IMR-90 (cell line): ENCODE measurements at regions not wholly inside any gene's neighbourhood (a gene's known extent, or its start where the extent isn't known, plus 50 kb on each side); places are given as distances from the start of the nearest gene placed in this dataset.

Experiments used
- ATAC-seq: fragments of 200-7000 bp; cut with Tn5 transposase; 2 replicates; pipeline ENCODE4 v1.9.1; 2020; ENCODE audit warnings: low read depth, mild to moderate bottlenecking, moderate library complexity
- BruUV-seq: library from RNA; stranded (reverse); fragments of 400-500 nt; replicated peaks from 2 replicates; lab custom pipeline; 2021; lab: Mats Ljungman, UMichigan
- CTCF ChIA-PET: fragments of 300-600 bp; formaldehyde crosslinking; extraction: SDS; loops from one replicate; lab custom pipeline; 2021; ENCODE audit warnings: antibody characterized with exemption; lab: Yijun Ruan, JAX
- POLR2A ChIA-PET: fragments of 300-600 bp; sonication (Branson Sonifier 250); formaldehyde crosslinking; loops from one replicate; lab custom pipeline; 2022; ENCODE audit warnings: antibody characterized with exemption; ENCODE audit not compliant: unreplicated experiment; lab: Charles Lee
- DNase-seq: peaks from one replicate; pipeline ENCODE4 v3.0.0; 2013
- H2AFZ ChIP-seq: replicated peaks from 2 replicates; pipeline ENCODE3; 2013; ENCODE audit warnings: low read length, mild to moderate bottlenecking; ENCODE audit not compliant: poor library complexity
- H2AK5ac ChIP-seq: 2 replicates; pipeline ENCODE4 v1.6.1; 2013; ENCODE audit warnings: low read depth, low read length, inconsistent platforms
- H2AK9ac ChIP-seq: replicated peaks from 2 replicates; pipeline ENCODE3; 2013; ENCODE audit warnings: mild to moderate bottlenecking, low read depth, low read length, moderate library complexity; ENCODE audit not compliant: poor library complexity
- H2BK120ac ChIP-seq: 2 replicates; pipeline ENCODE4 v1.6.1; 2013; ENCODE audit warnings: low read depth, low read length, inconsistent platforms
- H2BK15ac ChIP-seq: 3 replicates; pipeline ENCODE4 v1.6.1; 2013; ENCODE audit warnings: low read depth, low read length, inconsistent platforms
- H2BK20ac ChIP-seq: 2 replicates; pipeline ENCODE4 v1.6.1; 2013; ENCODE audit warnings: low read depth, mild to moderate bottlenecking, inconsistent platforms, low read length, moderate library complexity
- H2BK5ac ChIP-seq: 2 replicates; pipeline ENCODE4 v1.6.1; 2013; ENCODE audit warnings: mild to moderate bottlenecking, low read depth, low read length, inconsistent platforms; ENCODE audit not compliant: poor library complexity, severe bottlenecking
- H3K14ac ChIP-seq: replicated peaks from 2 replicates; pipeline ENCODE4 v1.6.1; 2013; ENCODE audit warnings: low read depth, low read length, inconsistent platforms
- H3K18ac ChIP-seq: 2 replicates; pipeline ENCODE4 v1.6.1; 2013; ENCODE audit warnings: low read depth, low read length, control low read depth
- H3K23ac ChIP-seq: 2 replicates; pipeline ENCODE4 v1.6.1; 2013; ENCODE audit warnings: low read depth, low read length, inconsistent platforms
- H3K27ac ChIP-seq: 2 replicates; pipeline ENCODE4 v1.5.1; 2013; ENCODE audit warnings: mild to moderate bottlenecking, control low read depth, low read length; ENCODE audit not compliant: insufficient read depth
- H3K27me3 ChIP-seq: 2 replicates; pipeline ENCODE4 v1.6.1; 2013; ENCODE audit warnings: low read length; ENCODE audit not compliant: control insufficient read depth, insufficient read depth
- H3K36me3 ChIP-seq: 2 replicates; pipeline ENCODE4 v1.6.1; 2013; ENCODE audit warnings: low read length, mixed read lengths; ENCODE audit not compliant: control insufficient read depth, insufficient read depth
- H3K4ac ChIP-seq: 2 replicates; pipeline ENCODE4 v1.6.1; 2013; ENCODE audit warnings: low read depth, low read length, inconsistent platforms
- H3K4me1 ChIP-seq: 2 replicates; pipeline ENCODE4 v1.6.1; 2013; ENCODE audit warnings: low read length, mixed read lengths; ENCODE audit not compliant: control insufficient read depth, insufficient read depth
- H3K4me2 ChIP-seq: 2 replicates; pipeline ENCODE4 v1.6.1; 2013; ENCODE audit warnings: low read depth, mild to moderate bottlenecking, control low read depth, low read length, moderate library complexity
- H3K4me3 ChIP-seq: 2 replicates; pipeline ENCODE4 v1.5.1; 2013; ENCODE audit warnings: low read depth, mild to moderate bottlenecking, control low read depth, low read length, moderate library complexity; ENCODE audit not compliant: insufficient read depth
- H3K56ac ChIP-seq: 2 replicates; pipeline ENCODE4 v1.6.1; 2013; ENCODE audit warnings: low read length, inconsistent platforms; ENCODE audit not compliant: insufficient read depth; ENCODE audit errors: extremely low read depth
- H3K79me1 ChIP-seq, 2 experiments: 2 replicates each; pipeline ENCODE4 v1.6.1; 2013; ENCODE audit warnings: low read length in 2 of 2, inconsistent platforms in 1 of 2, low read depth in 1 of 2
- H3K9ac ChIP-seq: 2 replicates; pipeline ENCODE4 v1.6.1; 2013; ENCODE audit warnings: low read depth, low read length, control low read depth
- H3K9me1 ChIP-seq: 2 replicates; pipeline ENCODE4 v1.6.1; 2013; ENCODE audit warnings: low read length, inconsistent platforms; ENCODE audit not compliant: insufficient read depth
- H3K9me3 ChIP-seq: 2 replicates; pipeline ENCODE4 v1.6.1; 2013; ENCODE audit warnings: low read length; ENCODE audit not compliant: control insufficient read depth, insufficient read depth
- H4K20me1 ChIP-seq: 2 replicates; pipeline ENCODE4 v1.6.1; 2013; ENCODE audit warnings: low read length, inconsistent platforms; ENCODE audit not compliant: insufficient read depth
- H4K5ac ChIP-seq: 2 replicates; pipeline ENCODE4 v1.6.1; 2013; ENCODE audit warnings: mild to moderate bottlenecking, low read depth, low read length, control low read depth
- H4K8ac ChIP-seq, 2 experiments: 2 replicates each; pipeline ENCODE4 v1.6.1; 2013; ENCODE audit warnings: low read depth in 2 of 2, low read length in 2 of 2, control low read depth in 1 of 2, inconsistent platforms in 1 of 2
- H4K91ac ChIP-seq: 2 replicates; pipeline ENCODE4 v1.6.1; 2013; ENCODE audit warnings: low read depth, low read length, inconsistent platforms; ENCODE audit not compliant: insufficient read depth
- BHLHE40 ChIP-seq: fragments of 150-350 bp; IDR thresholded peaks from 2 replicates; pipeline ENCODE4 v1.6.1; 2016; ENCODE audit warnings: mild to moderate bottlenecking, low read depth, low read length
- CEBPB ChIP-seq: IDR thresholded peaks from 2 replicates; pipeline ENCODE4 v1.6.1; 2012; ENCODE audit warnings: low read depth, low read length, improper control_type of control experiment
- CHD1 ChIP-seq: IDR thresholded peaks from 2 replicates; pipeline ENCODE4 v1.6.1; 2012; ENCODE audit warnings: low read depth, low read length, improper control_type of control experiment
- FOS ChIP-seq: fragments of 150-350 bp; IDR thresholded peaks from 2 replicates; pipeline ENCODE4 v1.6.1; 2016; ENCODE audit warnings: low read depth, low read length
- MAFK ChIP-seq: IDR thresholded peaks from 2 replicates; pipeline ENCODE4 v1.6.1; 2012; ENCODE audit warnings: low read depth, low read length, improper control_type of control experiment
- MAZ ChIP-seq: IDR thresholded peaks from 2 replicates; pipeline ENCODE4 v1.6.1; 2012; ENCODE audit warnings: low read depth, mild to moderate bottlenecking, low read length, improper control_type of control experiment, moderate library complexity, borderline replicate concordance
- MXI1 ChIP-seq: IDR thresholded peaks from 2 replicates; pipeline ENCODE4 v1.6.1; 2012; ENCODE audit warnings: low read depth, mild to moderate bottlenecking, low read length, moderate library complexity, borderline replicate concordance
- NFE2L2 ChIP-seq: fragments of 150-350 bp; IDR thresholded peaks from 2 replicates; pipeline ENCODE4 v1.6.1; 2016; ENCODE audit warnings: low read depth, mild to moderate bottlenecking, low read length
- POLR2A ChIP-seq: IDR thresholded peaks from 2 replicates; pipeline ENCODE4 v1.6.1; 2012; ENCODE audit warnings: mild to moderate bottlenecking, low read depth, low read length
- RCOR1 ChIP-seq: IDR thresholded peaks from 2 replicates; pipeline ENCODE4 v1.6.1; 2012; ENCODE audit warnings: mild to moderate bottlenecking, low read length, improper control_type of control experiment; ENCODE audit not compliant: insufficient replicate concordance
- RFX5 ChIP-seq: IDR thresholded peaks from 2 replicates; pipeline ENCODE4 v1.8.0; 2012; ENCODE audit warnings: low read depth, mild to moderate bottlenecking, low read length, moderate library complexity
- SMC3 ChIP-seq: fragments of 150-350 bp; IDR thresholded peaks from 2 replicates; pipeline ENCODE4 v1.6.1; 2016; ENCODE audit warnings: low read depth, mild to moderate bottlenecking, antibody characterized with exemption, low read length, moderate library complexity
- WGBS, 2 experiments: methylation state at CpG; one replicate each; pipeline versions ENCODE4 v1.1.5 to v1.1.7; 2013; ENCODE audit warnings: missing lambda C conversion rate in 2 of 2; ENCODE audit not compliant: insufficient read length in 1 of 2; ENCODE audit errors: extremely low coverage in 2 of 2; 5-methylcytosine and 5-hydroxymethylcytosine counted together
- dilution Hi-C: fragments of 300-500 bp; cut with HindIII; formaldehyde crosslinking; loops from one replicate; pipeline ENCODE4 v1.14.3; 2018; ENCODE audit warnings: low sequenced_read_pairs; ENCODE audit not compliant: unreplicated experiment
- in situ Hi-C: fragments of 300-500 bp; cut with MboI; formaldehyde crosslinking; loops from 3 replicates; pipeline ENCODE4 v1.14.3; 2019; ENCODE audit warnings: low sequenced_read_pairs, inconsistent platforms, mixed read lengths
- intact Hi-C: fragments of 100-400 bp; cut with micrococcal nuclease; formaldehyde crosslinking; loops from 2 replicates; pipeline ENCODE4 v1.10.0; 2022
- TF ChIP-seq, protein P1 (sequence below): fragments of 150-350 bp; IDR thresholded peaks from 2 replicates; pipeline ENCODE4 v1.6.1; 2016; ENCODE audit warnings: low read depth, mild to moderate bottlenecking, low read length, moderate library complexity, borderline replicate concordance
- TF ChIP-seq, protein P2 (sequence below): conservative IDR thresholded peaks from 2 replicates; pipeline ENCODE4 v1.5.1; 2012; ENCODE audit warnings: mild to moderate bottlenecking, low read depth, low read length, improper control_type of control experiment
- TF ChIP-seq, protein P3 (sequence below): fragments of 150-350 bp; IDR thresholded peaks from 2 replicates; pipeline ENCODE4 v1.6.1; 2017; ENCODE audit warnings: mild to moderate bottlenecking, antibody characterized with exemption, low read length, low read depth

DNA sequence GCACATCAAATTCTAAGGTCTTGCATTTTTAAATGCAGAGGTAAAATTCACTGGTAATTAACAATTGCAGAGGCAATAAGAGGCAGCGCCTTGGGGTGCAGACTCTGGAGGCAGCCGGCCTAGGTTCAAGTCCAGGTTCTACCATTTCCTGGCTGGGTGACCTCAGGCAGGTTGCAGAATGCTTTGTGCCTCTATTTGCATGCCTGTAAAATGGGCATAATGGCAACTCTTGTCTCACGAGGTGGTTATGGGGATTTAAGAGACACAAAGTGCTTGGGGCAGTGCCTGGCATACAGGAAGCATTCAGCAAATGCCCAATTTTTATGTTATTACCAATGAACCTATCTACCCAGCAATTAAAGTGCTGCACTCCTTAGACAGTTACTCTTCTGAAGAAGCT, 180.0 kb upstream of the LHX5 start:
- no peak overlapping the region for H3K4me3 ChIP-seq
- CTCF ChIA-PET, result interaction anchor here (0.6 kb wide), 1 partner anchor 14 kb away, joined by 3 read pairs; no protein-coding TSS in a partner anchor
- no peak overlapping the region for H3K56ac ChIP-seq
- no peaks in the 10 kb centered on the region for H3K9me1 ChIP-seq
- no peaks in the 10 kb centered on the region for H3K36me3 ChIP-seq
- ATAC-seq, result no peak
- no peak overlapping the region for H3K27ac ChIP-seq
- H3K4me2 ChIP-seq, result no peak overlapping the region
- no peak overlapping the region for H2AK5ac ChIP-seq
- H3K9ac ChIP-seq, result no peak overlapping the region
- H4K20me1 ChIP-seq, result no peaks in the 10 kb centered on the region
- H2BK120ac ChIP-seq, result no peak overlapping the region
- 0 out of 2 replicates have a peak, but pooled peaks cover 2% of the 10 kb centered on the region for H3K9me3 ChIP-seq
- POLR2A ChIA-PET, result no interaction called here
- TF ChIP-seq RFX5 (no peak), MAZ (no peak), CEBPB (no peak), MXI1 (no peak), CHD1 (no peak), MAFK (no peak), SMC3 (no peak), BHLHE40 (no peak), NFE2L2 (no peak), FOS (no peak), RCOR1 (no peak), POLR2A (no peak)
- TF ChIP-seq, protein P1, sequence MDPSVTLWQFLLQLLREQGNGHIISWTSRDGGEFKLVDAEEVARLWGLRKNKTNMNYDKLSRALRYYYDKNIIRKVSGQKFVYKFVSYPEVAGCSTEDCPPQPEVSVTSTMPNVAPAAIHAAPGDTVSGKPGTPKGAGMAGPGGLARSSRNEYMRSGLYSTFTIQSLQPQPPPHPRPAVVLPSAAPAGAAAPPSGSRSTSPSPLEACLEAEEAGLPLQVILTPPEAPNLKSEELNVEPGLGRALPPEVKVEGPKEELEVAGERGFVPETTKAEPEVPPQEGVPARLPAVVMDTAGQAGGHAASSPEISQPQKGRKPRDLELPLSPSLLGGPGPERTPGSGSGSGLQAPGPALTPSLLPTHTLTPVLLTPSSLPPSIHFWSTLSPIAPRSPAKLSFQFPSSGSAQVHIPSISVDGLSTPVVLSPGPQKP, result no peak
- TF ChIP-seq, protein P2, sequence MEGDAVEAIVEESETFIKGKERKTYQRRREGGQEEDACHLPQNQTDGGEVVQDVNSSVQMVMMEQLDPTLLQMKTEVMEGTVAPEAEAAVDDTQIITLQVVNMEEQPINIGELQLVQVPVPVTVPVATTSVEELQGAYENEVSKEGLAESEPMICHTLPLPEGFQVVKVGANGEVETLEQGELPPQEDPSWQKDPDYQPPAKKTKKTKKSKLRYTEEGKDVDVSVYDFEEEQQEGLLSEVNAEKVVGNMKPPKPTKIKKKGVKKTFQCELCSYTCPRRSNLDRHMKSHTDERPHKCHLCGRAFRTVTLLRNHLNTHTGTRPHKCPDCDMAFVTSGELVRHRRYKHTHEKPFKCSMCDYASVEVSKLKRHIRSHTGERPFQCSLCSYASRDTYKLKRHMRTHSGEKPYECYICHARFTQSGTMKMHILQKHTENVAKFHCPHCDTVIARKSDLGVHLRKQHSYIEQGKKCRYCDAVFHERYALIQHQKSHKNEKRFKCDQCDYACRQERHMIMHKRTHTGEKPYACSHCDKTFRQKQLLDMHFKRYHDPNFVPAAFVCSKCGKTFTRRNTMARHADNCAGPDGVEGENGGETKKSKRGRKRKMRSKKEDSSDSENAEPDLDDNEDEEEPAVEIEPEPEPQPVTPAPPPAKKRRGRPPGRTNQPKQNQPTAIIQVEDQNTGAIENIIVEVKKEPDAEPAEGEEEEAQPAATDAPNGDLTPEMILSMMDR, result no peak
- TF ChIP-seq, protein P3, sequence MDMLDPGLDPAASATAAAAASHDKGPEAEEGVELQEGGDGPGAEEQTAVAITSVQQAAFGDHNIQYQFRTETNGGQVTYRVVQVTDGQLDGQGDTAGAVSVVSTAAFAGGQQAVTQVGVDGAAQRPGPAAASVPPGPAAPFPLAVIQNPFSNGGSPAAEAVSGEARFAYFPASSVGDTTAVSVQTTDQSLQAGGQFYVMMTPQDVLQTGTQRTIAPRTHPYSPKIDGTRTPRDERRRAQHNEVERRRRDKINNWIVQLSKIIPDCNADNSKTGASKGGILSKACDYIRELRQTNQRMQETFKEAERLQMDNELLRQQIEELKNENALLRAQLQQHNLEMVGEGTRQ, result no peak
- intact Hi-C loops (no loop called here), in situ Hi-C loops (no loop called here), dilution Hi-C loops (no loop called here)
- H2AFZ ChIP-seq, result no peak overlapping the region
- no TSS peak for BruUV-seq
- no peak overlapping the region for H3K18ac ChIP-seq
- no peak overlapping the region for H4K8ac ChIP-seq
- H4K5ac ChIP-seq, result no peak overlapping the region
- no peak overlapping the region for H3K23ac ChIP-seq
- no peak overlapping the region for H4K91ac ChIP-seq
- no peak overlapping the region for H2AK9ac ChIP-seq
- no peak for DNase-seq
- H3K4me1 ChIP-seq, result no peaks in the 10 kb centered on the region
- WGBS, 2 experiments, result no CpG with 5 or more reads among the region's 3 CpGs
- H2BK15ac ChIP-seq, result no peak overlapping the region
- H3K4ac ChIP-seq, result no peak overlapping the region
- no peak overlapping the region for H2BK5ac ChIP-seq
- no peak overlapping the region for H3K14ac ChIP-seq
- H2BK20ac ChIP-seq, result no peak overlapping the region
- H3K79me1 ChIP-seq, result no peaks in the 10 kb centered on the region
- peaks cover 8% of the 10 kb centered on the region for H3K27me3 ChIP-seq
